8988T (cell line): ENCODE measurements at regions not wholly inside any gene's neighbourhood (a gene's known extent, or its start where the extent isn't known, plus 50 kb on each side); places are given as distances from the start of the nearest gene placed in this dataset.
A peak's percentile ranks its signal among the peaks of the same experiment; 100 is the strongest.
"Not testable (repeated sequence)": the region's sequence is repeated elsewhere in the genome, so short reads cannot be mapped to it uniquely, and the experiment has no call there.

Experiments
- DNase-seq: peaks from one replicate; pipeline ENCODE4 v3.0.0; 2011

- no peak for DNase-seq
Observed at GRCh38 chr3:16058521-16058920, 116.0 kb upstream of the GALNT15 start.

GRCh38 chr3:16059081-16059537 is 115.4 kb upstream of the GALNT15 start:
- no peak for DNase-seq

GRCh38 chr3:16059711-16060357 is 114.6 kb upstream of the GALNT15 start:
- no peak for DNase-seq

- peak; percentile 76 for DNase-seq
Observed at GRCh38 chr3:16060358-16060852, 114.1 kb upstream of the GALNT15 start.

GRCh38 chr3:16060945-16061344 is 113.5 kb upstream of the GALNT15 start:
- DNase-seq, result no peak

GRCh38 chr3:16061491-16061890 is 113.0 kb upstream of the GALNT15 start:
- no peak for DNase-seq

GRCh38 chr3:16063603-16064002 is 110.9 kb upstream of the GALNT15 start:
- DNase-seq, result no peak

- DNase-seq, result no peak
Observed at GRCh38 chr3:16064642-16065414, 109.7 kb upstream of the GALNT15 start.

GRCh38 chr3:16066545-16066944 is 107.9 kb upstream of the GALNT15 start:
- DNase-seq, result no peak

- no peak for DNase-seq
Observed at GRCh38 chr3:16066975-16067374, 107.5 kb upstream of the GALNT15 start.

GRCh38 chr3:16067837-16068471 is 106.5 kb upstream of the GALNT15 start:
- DNase-seq, result no peak

- no peak for DNase-seq
Observed at GRCh38 chr3:16069149-16069922, 105.1 kb upstream of the GALNT15 start.

- DNase-seq, result no peak
Observed at GRCh38 chr3:16070707-16071106, 103.8 kb upstream of the GALNT15 start.

GRCh38 chr3:16071206-16071605 is 103.3 kb upstream of the GALNT15 start:
- DNase-seq, result no peak

- DNase-seq, result no peak
Observed at GRCh38 chr3:16072420-16073110, 101.9 kb upstream of the GALNT15 start.

- no peak for DNase-seq
Observed at GRCh38 chr3:16073203-16073602, 101.3 kb upstream of the GALNT15 start.

- DNase-seq, result not testable (repeated sequence)
Observed at GRCh38 chr3:16073990-16074671, 100.3 kb upstream of the GALNT15 start.

- no peak for DNase-seq
Observed at GRCh38 chr3:16075647-16076046, 98.8 kb upstream of the GALNT15 start.

- DNase-seq, result no peak
Observed at GRCh38 chr3:16076564-16076963, 97.9 kb upstream of the GALNT15 start.

GRCh38 chr3:16077146-16077545 is 97.3 kb upstream of the GALNT15 start:
- not testable (repeated sequence) for DNase-seq

- DNase-seq, result not testable (repeated sequence)
Observed at GRCh38 chr3:16077681-16078080, 96.8 kb upstream of the GALNT15 start.

GRCh38 chr3:16079519-16079918 is 95.0 kb upstream of the GALNT15 start:
- no peak for DNase-seq
